ENCODE measurements at regions not wholly inside any gene's neighbourhood (a gene's known extent, or its start where the extent isn't known, plus 50 kb on each side); places are given as distances from the start of the nearest gene placed in this dataset.

DNA sequence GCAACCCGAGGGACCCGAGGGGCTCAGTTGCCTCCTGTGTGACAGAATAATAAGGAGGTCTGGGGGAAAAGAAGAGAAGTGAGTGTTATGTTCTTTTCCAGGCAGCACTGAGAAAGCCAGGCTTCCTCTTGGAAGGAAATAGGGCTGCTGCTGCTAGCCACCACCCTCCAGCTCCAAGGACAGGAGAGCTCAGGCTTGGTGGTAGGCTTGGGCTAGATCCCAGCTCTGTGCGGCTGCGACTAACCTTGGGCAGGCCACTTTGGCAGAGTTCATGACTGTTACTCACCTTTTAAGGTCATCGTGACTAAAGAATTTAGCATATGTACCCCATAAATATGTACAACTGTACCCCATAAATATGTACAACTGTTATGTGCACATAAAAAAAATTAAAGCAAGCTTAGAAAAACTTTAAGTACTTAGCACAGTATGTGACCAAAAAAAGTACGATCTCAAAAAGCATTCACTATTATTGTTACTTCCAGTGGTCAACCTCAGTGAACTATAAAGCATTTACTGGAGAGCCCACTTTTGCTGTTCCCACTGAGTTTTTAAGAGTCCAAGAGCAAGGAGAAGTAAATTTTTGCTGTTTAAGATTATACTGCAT lies 124.7 kb upstream of the POU2AF2 start:
- TF ChIP-seq, protein P1, sequence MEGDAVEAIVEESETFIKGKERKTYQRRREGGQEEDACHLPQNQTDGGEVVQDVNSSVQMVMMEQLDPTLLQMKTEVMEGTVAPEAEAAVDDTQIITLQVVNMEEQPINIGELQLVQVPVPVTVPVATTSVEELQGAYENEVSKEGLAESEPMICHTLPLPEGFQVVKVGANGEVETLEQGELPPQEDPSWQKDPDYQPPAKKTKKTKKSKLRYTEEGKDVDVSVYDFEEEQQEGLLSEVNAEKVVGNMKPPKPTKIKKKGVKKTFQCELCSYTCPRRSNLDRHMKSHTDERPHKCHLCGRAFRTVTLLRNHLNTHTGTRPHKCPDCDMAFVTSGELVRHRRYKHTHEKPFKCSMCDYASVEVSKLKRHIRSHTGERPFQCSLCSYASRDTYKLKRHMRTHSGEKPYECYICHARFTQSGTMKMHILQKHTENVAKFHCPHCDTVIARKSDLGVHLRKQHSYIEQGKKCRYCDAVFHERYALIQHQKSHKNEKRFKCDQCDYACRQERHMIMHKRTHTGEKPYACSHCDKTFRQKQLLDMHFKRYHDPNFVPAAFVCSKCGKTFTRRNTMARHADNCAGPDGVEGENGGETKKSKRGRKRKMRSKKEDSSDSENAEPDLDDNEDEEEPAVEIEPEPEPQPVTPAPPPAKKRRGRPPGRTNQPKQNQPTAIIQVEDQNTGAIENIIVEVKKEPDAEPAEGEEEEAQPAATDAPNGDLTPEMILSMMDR (IDR thresholded peaks at IDR 0.05): no peak
- TF ChIP-seq, protein P2, sequence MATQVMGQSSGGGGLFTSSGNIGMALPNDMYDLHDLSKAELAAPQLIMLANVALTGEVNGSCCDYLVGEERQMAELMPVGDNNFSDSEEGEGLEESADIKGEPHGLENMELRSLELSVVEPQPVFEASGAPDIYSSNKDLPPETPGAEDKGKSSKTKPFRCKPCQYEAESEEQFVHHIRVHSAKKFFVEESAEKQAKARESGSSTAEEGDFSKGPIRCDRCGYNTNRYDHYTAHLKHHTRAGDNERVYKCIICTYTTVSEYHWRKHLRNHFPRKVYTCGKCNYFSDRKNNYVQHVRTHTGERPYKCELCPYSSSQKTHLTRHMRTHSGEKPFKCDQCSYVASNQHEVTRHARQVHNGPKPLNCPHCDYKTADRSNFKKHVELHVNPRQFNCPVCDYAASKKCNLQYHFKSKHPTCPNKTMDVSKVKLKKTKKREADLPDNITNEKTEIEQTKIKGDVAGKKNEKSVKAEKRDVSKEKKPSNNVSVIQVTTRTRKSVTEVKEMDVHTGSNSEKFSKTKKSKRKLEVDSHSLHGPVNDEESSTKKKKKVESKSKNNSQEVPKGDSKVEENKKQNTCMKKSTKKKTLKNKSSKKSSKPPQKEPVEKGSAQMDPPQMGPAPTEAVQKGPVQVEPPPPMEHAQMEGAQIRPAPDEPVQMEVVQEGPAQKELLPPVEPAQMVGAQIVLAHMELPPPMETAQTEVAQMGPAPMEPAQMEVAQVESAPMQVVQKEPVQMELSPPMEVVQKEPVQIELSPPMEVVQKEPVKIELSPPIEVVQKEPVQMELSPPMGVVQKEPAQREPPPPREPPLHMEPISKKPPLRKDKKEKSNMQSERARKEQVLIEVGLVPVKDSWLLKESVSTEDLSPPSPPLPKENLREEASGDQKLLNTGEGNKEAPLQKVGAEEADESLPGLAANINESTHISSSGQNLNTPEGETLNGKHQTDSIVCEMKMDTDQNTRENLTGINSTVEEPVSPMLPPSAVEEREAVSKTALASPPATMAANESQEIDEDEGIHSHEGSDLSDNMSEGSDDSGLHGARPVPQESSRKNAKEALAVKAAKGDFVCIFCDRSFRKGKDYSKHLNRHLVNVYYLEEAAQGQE (IDR thresholded peaks at IDR 0.05; ENCODE audit: insufficient read depth in 1 of 2, low read depth in 2 of 2, low read length in 1 of 2): no peak
- no peak for TF ChIP-seq TCF7L2 (IDR thresholded peaks at IDR 0.05; ENCODE audit: low read depth, low read length)
- no peak for TF ChIP-seq SIN3A (IDR thresholded peaks at IDR 0.05; ENCODE audit: borderline replicate concordance, insufficient read depth, low read depth, low read length)
- no peak for TF ChIP-seq POLR2AphosphoS5 (IDR thresholded peaks at IDR 0.05; ENCODE audit: low read depth, low read length)
